ENCODE measurements at regions not wholly inside any gene's neighbourhood (a gene's known extent, or its start where the extent isn't known, plus 50 kb on each side); places are given as distances from the start of the nearest gene placed in this dataset.

GRCh38 chr2:215579809-215580208, 143.9 kb upstream of the FN1 start:
- Mint-ChIP-seq H3K9me3 (no peaks in the 10 kb centered on the region), H3K4me3 (no peak overlapping the region), H3K36me3 (peaks cover 2% of the 10 kb centered on the region), H3K27ac (no peak overlapping the region), H3K4me1 (no peaks in the 10 kb centered on the region), H3K27me3 (peaks cover 2% of the 10 kb centered on the region)

- no peak overlapping the region for H3K27ac Mint-ChIP-seq
- no peaks in the 10 kb centered on the region for H3K4me1 Mint-ChIP-seq
- H3K36me3 Mint-ChIP-seq = peaks cover 2% of the 10 kb centered on the region
- no peaks in the 10 kb centered on the region for H3K9me3 Mint-ChIP-seq
- H3K27me3 Mint-ChIP-seq = peaks cover 2% of the 10 kb centered on the region
- no peak overlapping the region for H3K4me3 Mint-ChIP-seq
Measured at GRCh38 chr2:215577356-215577755, 141.5 kb upstream of the FN1 start.

GRCh38 chr2:215576572-215576971, 140.7 kb upstream of the FN1 start:
- Mint-ChIP-seq H3K4me1 (no peaks in the 10 kb centered on the region), H3K36me3 (peaks cover 2% of the 10 kb centered on the region), H3K27ac (no peak overlapping the region), H3K9me3 (no peaks in the 10 kb centered on the region), H3K4me3 (no peak overlapping the region), H3K27me3 (peaks cover 2% of the 10 kb centered on the region)

- no peaks in the 10 kb centered on the region for H3K9me3 Mint-ChIP-seq
- H3K27ac Mint-ChIP-seq = no peak overlapping the region
- no peak overlapping the region for H3K4me3 Mint-ChIP-seq
- no peaks in the 10 kb centered on the region for H3K4me1 Mint-ChIP-seq
- H3K36me3 Mint-ChIP-seq = peaks cover 2% of the 10 kb centered on the region
- H3K27me3 Mint-ChIP-seq = peaks cover 7% of the 10 kb centered on the region
Measured at GRCh38 chr2:215573496-215573895, 137.6 kb upstream of the FN1 start.

GRCh38 chr2:215572341-215572848, 136.5 kb upstream of the FN1 start:
- Mint-ChIP-seq H3K4me3 (no peak overlapping the region), H3K27ac (no peak overlapping the region), H3K36me3 (peaks cover 2% of the 10 kb centered on the region), H3K9me3 (no peaks in the 10 kb centered on the region), H3K27me3 (peaks cover 7% of the 10 kb centered on the region), H3K4me1 (no peaks in the 10 kb centered on the region)

- peaks cover 6% of the 10 kb centered on the region for H3K27me3 Mint-ChIP-seq
- H3K4me3 Mint-ChIP-seq = no peak overlapping the region
- H3K27ac Mint-ChIP-seq = no peak overlapping the region
- no peaks in the 10 kb centered on the region for H3K4me1 Mint-ChIP-seq
- peaks cover under 1% of the 10 kb centered on the region for H3K36me3 Mint-ChIP-seq
- no peaks in the 10 kb centered on the region for H3K9me3 Mint-ChIP-seq
Measured at GRCh38 chr2:215571689-215572088, 135.8 kb upstream of the FN1 start.

GRCh38 chr2:215567504-215567903, 131.6 kb upstream of the FN1 start:
- H3K4me3 Mint-ChIP-seq = no peak overlapping the region
- H3K4me1 Mint-ChIP-seq = no peaks in the 10 kb centered on the region
- H3K36me3 Mint-ChIP-seq = no peaks in the 10 kb centered on the region
- peaks cover 6% of the 10 kb centered on the region for H3K27me3 Mint-ChIP-seq
- H3K27ac Mint-ChIP-seq = no peak overlapping the region
- H3K9me3 Mint-ChIP-seq = no peaks in the 10 kb centered on the region

GRCh38 chr2:215565897-215566296, 130.0 kb upstream of the FN1 start:
- Mint-ChIP-seq H3K27ac (no peak overlapping the region), H3K9me3 (no peaks in the 10 kb centered on the region), H3K4me1 (no peaks in the 10 kb centered on the region), H3K36me3 (no peaks in the 10 kb centered on the region), H3K27me3 (peaks cover 3% of the 10 kb centered on the region), H3K4me3 (no peak overlapping the region)

GRCh38 chr2:215557701-215558100, 121.8 kb upstream of the FN1 start:
- H3K36me3 Mint-ChIP-seq = no peaks in the 10 kb centered on the region
- no peak overlapping the region for H3K27ac Mint-ChIP-seq
- no peaks in the 10 kb centered on the region for H3K4me1 Mint-ChIP-seq
- H3K27me3 Mint-ChIP-seq = no peaks in the 10 kb centered on the region
- H3K9me3 Mint-ChIP-seq = no peaks in the 10 kb centered on the region
- H3K4me3 Mint-ChIP-seq = no peak overlapping the region

- H3K36me3 Mint-ChIP-seq = no peaks in the 10 kb centered on the region
- no peaks in the 10 kb centered on the region for H3K9me3 Mint-ChIP-seq
- H3K27ac Mint-ChIP-seq = no peak overlapping the region
- H3K27me3 Mint-ChIP-seq = no peaks in the 10 kb centered on the region
- no peak overlapping the region for H3K4me3 Mint-ChIP-seq
- H3K4me1 Mint-ChIP-seq = no peaks in the 10 kb centered on the region
Measured at GRCh38 chr2:215556979-215557378, 121.1 kb upstream of the FN1 start.

- no peak overlapping the region for H3K27ac Mint-ChIP-seq
- H3K27me3 Mint-ChIP-seq = no peaks in the 10 kb centered on the region
- H3K4me3 Mint-ChIP-seq = no peak overlapping the region
- no peaks in the 10 kb centered on the region for H3K4me1 Mint-ChIP-seq
- H3K36me3 Mint-ChIP-seq = no peaks in the 10 kb centered on the region
- H3K9me3 Mint-ChIP-seq = no peaks in the 10 kb centered on the region
Measured at GRCh38 chr2:215554689-215555498, 119.0 kb upstream of the FN1 start.

- H3K9me3 Mint-ChIP-seq = no peaks in the 10 kb centered on the region
- no peaks in the 10 kb centered on the region for H3K27me3 Mint-ChIP-seq
Measured at GRCh38 chr2:215553946-215554345, 118.1 kb upstream of the FN1 start.

GRCh38 chr2:215552144-215552580, 116.3 kb upstream of the FN1 start:
- Mint-ChIP-seq H3K4me3 (no peak overlapping the region), H3K9me3 (no peaks in the 10 kb centered on the region), H3K36me3 (no peaks in the 10 kb centered on the region), H3K27ac (no peak overlapping the region), H3K27me3 (no peaks in the 10 kb centered on the region), H3K4me1 (no peaks in the 10 kb centered on the region)

More at GRCh38 chr2:215553946-215554345, 118.1 kb upstream of the FN1 start:
- no peak overlapping the region for H3K4me3 Mint-ChIP-seq
- no peak overlapping the region for H3K27ac Mint-ChIP-seq
- H3K36me3 Mint-ChIP-seq = no peaks in the 10 kb centered on the region
- no peaks in the 10 kb centered on the region for H3K4me1 Mint-ChIP-seq

- Mint-ChIP-seq H3K36me3 (no peaks in the 10 kb centered on the region), H3K4me3 (no peak overlapping the region), H3K27ac (no peak overlapping the region), H3K27me3 (no peaks in the 10 kb centered on the region), H3K9me3 (no peaks in the 10 kb centered on the region), H3K4me1 (no peaks in the 10 kb centered on the region)
Measured at GRCh38 chr2:215550331-215550730, 114.5 kb upstream of the FN1 start.

GRCh38 chr2:215548714-215549113, 112.8 kb upstream of the FN1 start:
- no peaks in the 10 kb centered on the region for H3K36me3 Mint-ChIP-seq
- H3K27ac Mint-ChIP-seq = no peak overlapping the region
- H3K4me1 Mint-ChIP-seq = no peaks in the 10 kb centered on the region
- H3K4me3 Mint-ChIP-seq = no peak overlapping the region
- no peaks in the 10 kb centered on the region for H3K27me3 Mint-ChIP-seq
- H3K9me3 Mint-ChIP-seq = no peaks in the 10 kb centered on the region

GRCh38 chr2:215542690-215543089, 106.8 kb upstream of the FN1 start:
- Mint-ChIP-seq H3K36me3 (no peaks in the 10 kb centered on the region), H3K27ac (no peak overlapping the region), H3K9me3 (no peaks in the 10 kb centered on the region), H3K4me1 (no peaks in the 10 kb centered on the region), H3K27me3 (no peaks in the 10 kb centered on the region), H3K4me3 (no peak overlapping the region)

- Mint-ChIP-seq H3K27me3 (no peaks in the 10 kb centered on the region), H3K27ac (no peak overlapping the region), H3K4me1 (no peaks in the 10 kb centered on the region), H3K4me3 (no peak overlapping the region), H3K36me3 (no peaks in the 10 kb centered on the region), H3K9me3 (no peaks in the 10 kb centered on the region)
Measured at GRCh38 chr2:215540658-215541057, 104.8 kb upstream of the FN1 start.
